ENCODE measurements at regions not wholly inside any gene's neighbourhood (a gene's known extent, or its start where the extent isn't known, plus 50 kb on each side); places are given as distances from the start of the nearest gene placed in this dataset.

DNA sequence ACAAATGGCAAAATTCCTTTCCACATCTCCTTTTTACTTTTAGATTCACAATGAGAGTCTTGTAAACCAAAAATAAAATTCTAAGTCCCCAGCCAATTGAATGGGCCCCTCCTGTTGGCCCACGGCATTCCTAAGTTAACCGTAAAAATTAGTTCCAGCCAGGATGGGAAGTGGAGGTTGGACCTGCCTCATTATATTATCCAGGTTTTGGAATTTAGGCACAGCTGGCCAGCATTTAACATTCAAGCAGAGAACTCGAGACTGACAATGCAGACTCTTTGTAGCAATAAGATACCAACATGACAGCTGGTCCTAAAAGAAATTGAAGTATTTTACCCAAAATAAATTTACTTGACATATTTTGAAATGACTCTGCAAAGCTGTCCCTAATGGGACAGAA lies 321.0 kb upstream of the NAALADL2 start:
- H3K4me3 ChIP-seq (replicated peaks in 1 of 3; ENCODE audit: low read depth in 2 of 3, low read length in 3 of 3), result no peak overlapping the region
- intact Hi-C loops (cut with micrococcal nuclease), result no loop called here
- no peak overlapping the region for H3K27ac ChIP-seq (ENCODE audit: low read depth in 1 of 2, low read length in 2 of 2)
- H3K9me3 Mint-ChIP-seq, result peaks cover 0 to 1% (median 0%) of the 10 kb centered on the region in 7 donors
- no peaks in the 10 kb centered on the region for H3K27me3 Mint-ChIP-seq (ENCODE audit: low read depth in 3 of 3)
- WGBS (ENCODE audit: insufficient coverage), result 100% methylated on average over 1 of the region's 3 CpGs
- H2AFZ ChIP-seq (ENCODE audit: insufficient read depth, low read depth, low read length, poor library complexity, severe bottlenecking), result no peak overlapping the region
- H3K79me2 ChIP-seq (ENCODE audit: insufficient read depth, low read length), result no peaks in the 10 kb centered on the region
- H3K4me3 Mint-ChIP-seq, result no peak overlapping the region
- no peak overlapping the region for H3K9ac ChIP-seq (ENCODE audit: insufficient read depth, low read length, poor library complexity, severe bottlenecking)
- no peaks in the 10 kb centered on the region for H3K36me3 Mint-ChIP-seq
- H3K27me3 ChIP-seq (ENCODE audit: control insufficient read depth in 2 of 2, insufficient read depth in 2 of 2, low read length in 2 of 2), result no peaks in the 10 kb centered on the region
- H3K36me3 ChIP-seq (replicated peaks in 1 of 2; ENCODE audit: control insufficient read depth in 1 of 2, insufficient read depth in 2 of 2, low read length in 2 of 2), result no peaks in the 10 kb centered on the region
- TF ChIP-seq, protein P1, sequence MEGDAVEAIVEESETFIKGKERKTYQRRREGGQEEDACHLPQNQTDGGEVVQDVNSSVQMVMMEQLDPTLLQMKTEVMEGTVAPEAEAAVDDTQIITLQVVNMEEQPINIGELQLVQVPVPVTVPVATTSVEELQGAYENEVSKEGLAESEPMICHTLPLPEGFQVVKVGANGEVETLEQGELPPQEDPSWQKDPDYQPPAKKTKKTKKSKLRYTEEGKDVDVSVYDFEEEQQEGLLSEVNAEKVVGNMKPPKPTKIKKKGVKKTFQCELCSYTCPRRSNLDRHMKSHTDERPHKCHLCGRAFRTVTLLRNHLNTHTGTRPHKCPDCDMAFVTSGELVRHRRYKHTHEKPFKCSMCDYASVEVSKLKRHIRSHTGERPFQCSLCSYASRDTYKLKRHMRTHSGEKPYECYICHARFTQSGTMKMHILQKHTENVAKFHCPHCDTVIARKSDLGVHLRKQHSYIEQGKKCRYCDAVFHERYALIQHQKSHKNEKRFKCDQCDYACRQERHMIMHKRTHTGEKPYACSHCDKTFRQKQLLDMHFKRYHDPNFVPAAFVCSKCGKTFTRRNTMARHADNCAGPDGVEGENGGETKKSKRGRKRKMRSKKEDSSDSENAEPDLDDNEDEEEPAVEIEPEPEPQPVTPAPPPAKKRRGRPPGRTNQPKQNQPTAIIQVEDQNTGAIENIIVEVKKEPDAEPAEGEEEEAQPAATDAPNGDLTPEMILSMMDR (IDR thresholded peaks at IDR 0.05), result no peak
- H3K27ac Mint-ChIP-seq, result no peak overlapping the region
- no peaks in the 10 kb centered on the region for H4K20me1 ChIP-seq (ENCODE audit: insufficient read depth, low read length)
- no peak for DNase-seq
- no peak overlapping the region for H3K4me2 ChIP-seq (replicated peaks; ENCODE audit: extremely low read depth, low read length, poor library complexity, severe bottlenecking)
- no peaks in the 10 kb centered on the region for H3K4me1 Mint-ChIP-seq
- H3K4me1 ChIP-seq (ENCODE audit: control insufficient read depth in 1 of 2, insufficient read depth in 2 of 2, low read length in 2 of 2), result no peaks in the 10 kb centered on the region
- no peaks in the 10 kb centered on the region for H3K9me3 ChIP-seq (replicated peaks in 1 of 2; ENCODE audit: control insufficient read depth in 1 of 2, insufficient read depth in 1 of 2, low read length in 2 of 2)

DNA sequence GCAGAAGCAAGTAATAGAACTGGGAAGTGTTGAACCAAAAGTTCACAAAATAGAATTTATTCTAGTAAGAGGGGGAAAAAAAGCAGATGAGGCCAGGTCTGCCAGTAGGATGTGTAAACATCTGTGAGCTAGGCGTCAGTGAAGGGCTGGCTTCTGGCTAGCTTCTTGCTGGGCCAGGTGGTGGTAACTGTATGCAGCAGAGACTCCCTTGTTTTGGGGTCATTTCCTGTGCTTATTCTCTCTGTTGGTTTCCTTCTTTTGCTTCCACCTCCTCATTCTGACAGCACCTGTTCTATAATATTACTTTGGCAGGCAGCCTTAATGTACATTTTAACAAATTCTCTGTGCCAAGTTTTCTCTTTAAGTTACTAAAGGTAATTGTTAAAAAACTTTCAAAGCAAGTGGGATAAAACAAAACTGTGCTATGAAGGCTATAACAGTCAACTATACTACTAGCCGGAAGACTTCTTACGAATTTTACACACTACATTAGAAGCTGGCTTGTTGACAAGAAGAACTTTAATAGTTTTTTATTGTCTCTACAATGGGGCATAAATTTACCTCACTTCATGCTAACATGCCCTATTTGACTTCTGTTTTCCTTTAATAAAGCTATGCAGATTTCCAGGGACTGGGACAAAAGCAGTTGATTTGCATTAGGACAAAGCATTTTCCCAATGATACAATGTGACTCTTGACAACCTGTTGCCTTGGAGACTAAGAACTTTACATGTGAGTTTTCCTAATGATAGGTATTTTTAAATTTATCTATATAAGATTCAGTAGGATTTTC lies 318.8 kb upstream of the NAALADL2 start:
- Mint-ChIP-seq H3K36me3 (no peaks in the 10 kb centered on the region), H3K4me1 (no peaks in the 10 kb centered on the region), H3K9me3 (no peaks in the 10 kb centered on the region), H3K4me3 (no peak overlapping the region), H3K27me3 (ENCODE audit: low read depth in 3 of 3) (no peaks in the 10 kb centered on the region), H3K27ac (no peak overlapping the region)
- Histone ChIP-seq H3K36me3 (replicated peaks in 1 of 2; ENCODE audit: control insufficient read depth in 1 of 2, insufficient read depth in 2 of 2, low read length in 2 of 2) (no peaks in the 10 kb centered on the region), H2AFZ (ENCODE audit: insufficient read depth, low read depth, low read length, poor library complexity, severe bottlenecking) (no peak overlapping the region), H3K27me3 (ENCODE audit: control insufficient read depth in 2 of 2, insufficient read depth in 2 of 2, low read length in 2 of 2) (no peaks in the 10 kb centered on the region), H3K4me3 (replicated peaks in 1 of 3; ENCODE audit: low read depth in 2 of 3, low read length in 3 of 3) (no peak overlapping the region), H3K4me2 (replicated peaks; ENCODE audit: extremely low read depth, low read length, poor library complexity, severe bottlenecking) (no peak overlapping the region), H4K20me1 (ENCODE audit: insufficient read depth, low read length) (no peaks in the 10 kb centered on the region), H3K9ac (ENCODE audit: insufficient read depth, low read length, poor library complexity, severe bottlenecking) (no peak overlapping the region), H3K27ac (ENCODE audit: low read depth in 1 of 2, low read length in 2 of 2) (no peak overlapping the region), H3K4me1 (ENCODE audit: control insufficient read depth in 1 of 2, insufficient read depth in 2 of 2, low read length in 2 of 2) (no peaks in the 10 kb centered on the region), H3K9me3 (replicated peaks in 1 of 2; ENCODE audit: control insufficient read depth in 1 of 2, insufficient read depth in 1 of 2, low read length in 2 of 2) (no peaks in the 10 kb centered on the region), H3K79me2 (ENCODE audit: insufficient read depth, low read length) (no peaks in the 10 kb centered on the region)
- TF ChIP-seq, protein P1 (IDR thresholded peaks at IDR 0.05), result no peak
- no peak for DNase-seq
- intact Hi-C loops (cut with micrococcal nuclease), result no loop called here
- 33% methylated on average over 1 of the region's 3 CpGs for WGBS (ENCODE audit: insufficient coverage)
